ENCODE measurements at regions not wholly inside any gene's neighbourhood (a gene's known extent, or its start where the extent isn't known, plus 50 kb on each side); places are given as distances from the start of the nearest gene placed in this dataset.

- no peak overlapping the region for H3K4me3 ChIP-seq (replicated peaks; ENCODE audit: low read depth, low read length)
- no peak for DNase-seq (ENCODE audit: extremely low read depth, insufficient read length)
- no peak for TF ChIP-seq CTCF (IDR thresholded peaks at IDR 0.05; ENCODE audit: insufficient read depth, low read length, poor library complexity, severe bottlenecking)
- H3K27me3 ChIP-seq (replicated peaks; ENCODE audit: control insufficient read depth, insufficient read depth, low read length), result no peaks in the 10 kb centered on the region; the same call in 1 of the 2 replicates
- no peaks in the 10 kb centered on the region for H3K36me3 ChIP-seq (ENCODE audit: control insufficient read depth, insufficient read depth, low read length)
Observed at GRCh38 chr3:61334783-61335182, 83.5 kb upstream of the FHIT start.

DNA sequence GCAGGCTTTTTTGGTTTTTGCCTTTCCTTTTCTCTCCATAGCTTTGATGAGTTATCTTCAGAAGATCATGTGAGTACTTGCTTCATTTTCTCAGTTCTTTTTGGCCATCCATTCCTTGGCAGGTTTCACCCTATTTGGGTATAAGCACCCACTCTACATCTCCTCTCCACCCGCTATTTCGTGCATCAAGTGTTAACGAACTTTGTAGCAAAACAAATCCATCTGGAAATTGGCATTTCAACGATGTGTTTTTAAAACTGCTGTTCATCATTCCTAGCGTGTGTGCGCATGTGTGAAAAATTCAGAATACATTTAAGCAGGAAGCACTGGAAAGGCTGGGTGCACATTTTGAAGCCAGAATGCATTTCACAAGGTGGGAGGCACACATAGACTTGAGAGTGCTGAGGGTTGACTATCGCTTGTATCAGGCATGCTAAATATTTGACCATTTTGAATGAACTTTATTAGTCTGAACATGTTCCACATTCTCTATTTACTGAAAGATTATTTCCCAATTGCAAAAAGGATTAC, 89.7 kb upstream of the FHIT start:
- no peaks in the 10 kb centered on the region for H3K36me3 ChIP-seq (ENCODE audit: control insufficient read depth, insufficient read depth, low read length)

GRCh38 chr3:61343543-61343942, 92.3 kb upstream of the FHIT start:
- no peak overlapping the region for H3K4me3 ChIP-seq (replicated peaks; ENCODE audit: low read depth, low read length)
- no peaks in the 10 kb centered on the region; the same call in 1 of the 2 replicates for H3K27me3 ChIP-seq (replicated peaks; ENCODE audit: control insufficient read depth, insufficient read depth, low read length)
- TF ChIP-seq CTCF (IDR thresholded peaks at IDR 0.05; ENCODE audit: insufficient read depth, low read length, poor library complexity, severe bottlenecking), result no peak
- no peaks in the 10 kb centered on the region for H3K36me3 ChIP-seq (ENCODE audit: control insufficient read depth, insufficient read depth, low read length)
- DNase-seq (ENCODE audit: extremely low read depth, insufficient read length), result no peak

More for the DNA sequence above, 89.7 kb upstream of the FHIT start:
- Histone ChIP-seq H3K27me3 (replicated peaks; ENCODE audit: control insufficient read depth, insufficient read depth, low read length) (no peaks in the 10 kb centered on the region; the same call in 1 of the 2 replicates), H3K4me3 (replicated peaks; ENCODE audit: low read depth, low read length) (no peak overlapping the region)
- no peak for TF ChIP-seq CTCF (IDR thresholded peaks at IDR 0.05; ENCODE audit: insufficient read depth, low read length, poor library complexity, severe bottlenecking)
- no peak for DNase-seq (ENCODE audit: extremely low read depth, insufficient read length)

- no peak for TF ChIP-seq CTCF (IDR thresholded peaks at IDR 0.05; ENCODE audit: insufficient read depth, low read length, poor library complexity, severe bottlenecking)
- DNase-seq (ENCODE audit: extremely low read depth, insufficient read length), result no peak
- Histone ChIP-seq H3K27me3 (replicated peaks; ENCODE audit: control insufficient read depth, insufficient read depth, low read length) (no peaks in the 10 kb centered on the region; the same call in 1 of the 2 replicates), H3K4me3 (replicated peaks; ENCODE audit: low read depth, low read length) (no peak overlapping the region), H3K36me3 (ENCODE audit: control insufficient read depth, insufficient read depth, low read length) (no peaks in the 10 kb centered on the region)
Observed at GRCh38 chr3:61345020-61345419, 93.8 kb upstream of the FHIT start.

GRCh38 chr3:61347981-61348380, 96.7 kb upstream of the FHIT start:
- no peak for DNase-seq (ENCODE audit: extremely low read depth, insufficient read length)
- TF ChIP-seq CTCF (IDR thresholded peaks at IDR 0.05; ENCODE audit: insufficient read depth, low read length, poor library complexity, severe bottlenecking), result no peak
- Histone ChIP-seq H3K27me3 (replicated peaks; ENCODE audit: control insufficient read depth, insufficient read depth, low read length) (no peaks in the 10 kb centered on the region; the same call in 1 of the 2 replicates), H3K36me3 (ENCODE audit: control insufficient read depth, insufficient read depth, low read length) (no peaks in the 10 kb centered on the region), H3K4me3 (replicated peaks; ENCODE audit: low read depth, low read length) (no peak overlapping the region)

DNA sequence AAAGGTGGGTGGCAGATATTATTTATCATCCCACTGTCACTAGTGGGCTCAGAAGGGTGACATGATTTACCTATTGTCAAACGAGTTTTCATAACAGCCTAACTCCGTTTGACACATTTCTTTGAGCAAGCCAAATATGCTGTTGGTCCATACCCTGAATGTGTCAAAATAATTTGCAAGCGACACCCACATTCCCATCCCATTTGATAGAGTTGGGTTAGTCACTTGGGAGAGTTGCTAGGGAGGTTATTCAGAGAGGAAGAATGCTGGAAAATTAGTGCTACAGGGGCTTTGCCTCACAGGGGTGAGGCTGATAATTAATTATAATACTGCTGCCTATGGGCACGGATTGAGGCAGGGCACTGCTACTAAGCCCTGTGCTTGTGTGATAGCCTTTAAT, 98.5 kb upstream of the FHIT start:
- DNase-seq (ENCODE audit: extremely low read depth, insufficient read length), result no peak
- H3K4me3 ChIP-seq (replicated peaks; ENCODE audit: low read depth, low read length), result no peak overlapping the region
- TF ChIP-seq CTCF (IDR thresholded peaks at IDR 0.05; ENCODE audit: insufficient read depth, low read length, poor library complexity, severe bottlenecking), result no peak
- H3K36me3 ChIP-seq (ENCODE audit: control insufficient read depth, insufficient read depth, low read length), result no peaks in the 10 kb centered on the region
- H3K27me3 ChIP-seq (replicated peaks; ENCODE audit: control insufficient read depth, insufficient read depth, low read length), result no peaks in the 10 kb centered on the region; the same call in 1 of the 2 replicates

Measured in GM06990 (cell line).